Spleen (tissue), 11 donors: ENCODE measurements at regions not wholly inside any gene's neighbourhood (a gene's known extent, or its start where the extent isn't known, plus 50 kb on each side); places are given as distances from the start of the nearest gene placed in this dataset.

ENCODE experiments used
- DNase-seq: peaks from one replicate; pipeline ENCODE4 v3.0.0-alpha.2; 2020
- H3K27ac ChIP-seq, 8 donors: fragments of 200-600 bp; sonication (generic) in 7 of 8; 1 replicate in 4 of 8; 2 replicates in 4 of 8; pipeline versions ENCODE4 v1.5.0 to v1.8.0; 2016 to 2021; ENCODE audit warnings: inconsistent platforms in 4 of 8, mild to moderate bottlenecking in 4 of 8, moderate library complexity in 1 of 8
- H3K27me3 ChIP-seq, 7 donors: fragments of 200-600 bp; sonication (generic) in 6 of 7; replicated peaks in 1 of 7; 1 replicate in 4 of 7; 2 replicates in 3 of 7; pipeline versions ENCODE4 v1.5.0 to v1.8.0; 2016 to 2021; ENCODE audit warnings: inconsistent platforms in 3 of 7, mild to moderate bottlenecking in 1 of 7
- H3K36me3 ChIP-seq, 6 donors: fragments of 200-600 bp; sonication (generic) in 5 of 6; 1 replicate in 4 of 6; 2 replicates in 2 of 6; pipeline versions ENCODE4 v1.5.0 to v1.8.0; 2016 to 2021; ENCODE audit warnings: inconsistent platforms in 2 of 6
- H3K4me1 ChIP-seq, 6 donors: fragments of 200-600 bp; sonication (generic) in 5 of 6; 1 replicate in 3 of 6; 2 replicates in 3 of 6; pipeline versions ENCODE4 v1.5.0 to v1.8.0; 2016 to 2021; ENCODE audit warnings: inconsistent platforms in 3 of 6
- H3K4me3 ChIP-seq, 8 donors: fragments of 200-600 bp; sonication (generic) in 7 of 8; 1 replicate in 4 of 8; 2 replicates in 4 of 8; pipeline versions ENCODE4 v1.5.0 to v1.8.0; 2016 to 2021; ENCODE audit warnings: inconsistent platforms in 4 of 8, mild to moderate bottlenecking in 4 of 8, moderate library complexity in 2 of 8
- H3K9me3 ChIP-seq, 8 donors: fragments of 200-600 bp; sonication (generic) in 7 of 8; 1 replicate in 4 of 8; 2 replicates in 4 of 8; pipeline versions ENCODE4 v1.5.0 to v1.8.0; 2016 to 2021; ENCODE audit warnings: inconsistent platforms in 4 of 8
- CTCF ChIP-seq, 11 experiments: fragments of 200-600 bp in 7 of 11; fragments of 450-650 bp in 4 of 11; sonication (generic) in 4 of 11; IDR thresholded peaks in 8 of 11; conservative IDR thresholded peaks in 3 of 11; 1 replicate in 7 of 11; 2 replicates in 4 of 11; pipeline versions ENCODE4 v1.4.0 to v1.8.0; 2016 to 2021; ENCODE audit warnings: antibody characterized with exemption in 11 of 11, inconsistent platforms in 4 of 11, mild to moderate bottlenecking in 1 of 11
- POLR2A ChIP-seq, 3 donors: fragments of 450-650 bp; IDR thresholded peaks; one replicate each; pipeline ENCODE4 v1.5.1; 2017; ENCODE audit warnings: antibody characterized with exemption in 3 of 3, mild to moderate bottlenecking in 1 of 3
- POLR2AphosphoS5 ChIP-seq, 3 donors: sonication (generic); formaldehyde crosslinking; IDR thresholded peaks; one replicate each; pipeline ENCODE4 v1.5.1; 2017; ENCODE audit warnings: antibody characterized with exemption in 3 of 3
- WGBS, 5 donors: extraction: QIAGEN DNeasy Blood & Tissue Kit in 3 of 5; methylation state at CpG; one replicate each; pipeline versions ENCODE4 v1.1.5 to v1.1.7; 2013 to 2018; 5-methylcytosine and 5-hydroxymethylcytosine counted together
- intact Hi-C: fragments of 100-400 bp; cut with DNase I; formaldehyde crosslinking; loops from one replicate; pipeline ENCODE4 v1.15.0; 2023; ENCODE audit warnings: low total_unique reads
- donor health status: healthy with polysubstance abuse.
- donor health status: DM: no; HTN: no; CAD: no; lungs with moderate emphysema.
- donor health status: DM: no; HTN: no; CAD: no.
- donor health status: Bipolar disorder and iron deficiency.
- donor health status: healthy.
- donor health status: DM: no; HTN: no; CAD: no.
- donor health status: DM: yes; HTN: yes; CAD: no.

- DNase-seq: peak; percentile 57
- Histone ChIP-seq H3K36me3 (no peaks in the 10 kb centered on the region), H3K27me3 (peaks cover 0 to 39% (median 4%) of the 10 kb centered on the region in 7 donors), H3K4me1 (peaks cover 0 to 5% (median 0%) of the 10 kb centered on the region in 6 donors), H3K4me3 (no peak overlapping the region), H3K27ac (no peak overlapping the region), H3K9me3 (no peaks in the 10 kb centered on the region)
- WGBS, 5 donors: 75 to 88% (median 84%) methylated on average over 10 to 13 of the region's 13 CpGs
- TF ChIP-seq POLR2AphosphoS5 (IDR thresholded peaks at IDR 0.05) (no peak), POLR2A (IDR thresholded peaks at IDR 0.05) (no peak), CTCF (IDR thresholded peaks at IDR 0.05 in 8 of 11, conservative IDR thresholded peaks at IDR 0.05 in 3 of 11) (no peak)
- intact Hi-C loops: loop anchor here (5.0 kb wide), 1 partner anchor 329 kb away; no protein-coding TSS in a partner anchor
Measured at GRCh38 chr12:131312793-131313545, 359.3 kb downstream of the ADGRD1 start.

DNA sequence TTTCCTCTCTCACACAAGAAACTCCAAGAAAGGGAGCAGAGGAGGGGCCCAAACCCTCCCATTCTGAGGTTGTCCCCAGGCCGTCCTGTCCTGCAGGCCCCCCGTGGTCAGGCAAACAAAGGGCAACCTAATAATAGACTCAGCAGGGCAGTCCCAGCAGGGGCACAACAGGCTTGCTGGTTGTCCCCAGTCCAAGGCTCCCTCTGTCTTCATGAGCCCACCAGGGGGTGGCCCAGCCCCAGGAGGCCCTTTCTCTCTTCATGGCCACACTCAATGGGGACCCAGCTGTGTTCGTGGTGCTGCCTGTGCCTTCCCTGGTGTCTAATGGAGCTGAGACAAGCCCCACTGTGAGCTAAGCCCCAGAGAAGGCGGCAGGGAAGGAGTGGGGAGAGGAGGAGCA lies 359.9 kb downstream of the ADGRD1 start:
- no peak for DNase-seq
- Histone ChIP-seq H3K27ac (no peak overlapping the region), H3K36me3 (no peaks in the 10 kb centered on the region), H3K27me3 (peaks cover 0 to 39% (median 4%) of the 10 kb centered on the region in 7 donors), H3K4me1 (peaks cover 0 to 5% (median 0%) of the 10 kb centered on the region in 6 donors), H3K9me3 (peaks cover 0 to 1% (median 0%) of the 10 kb centered on the region in 8 donors), H3K4me3 (no peak overlapping the region)
- WGBS, 5 donors: 59 to 78% (median 74%) methylated on average over 4 of the region's 4 CpGs
- intact Hi-C loops: loop anchor here (5.0 kb wide), 1 partner anchor 329 kb away; no protein-coding TSS in a partner anchor
- no peak for TF ChIP-seq POLR2AphosphoS5 (IDR thresholded peaks at IDR 0.05)
- no peak for TF ChIP-seq CTCF (IDR thresholded peaks at IDR 0.05 in 8 of 11, conservative IDR thresholded peaks at IDR 0.05 in 3 of 11)
- no peak for TF ChIP-seq POLR2A (IDR thresholded peaks at IDR 0.05)

DNA sequence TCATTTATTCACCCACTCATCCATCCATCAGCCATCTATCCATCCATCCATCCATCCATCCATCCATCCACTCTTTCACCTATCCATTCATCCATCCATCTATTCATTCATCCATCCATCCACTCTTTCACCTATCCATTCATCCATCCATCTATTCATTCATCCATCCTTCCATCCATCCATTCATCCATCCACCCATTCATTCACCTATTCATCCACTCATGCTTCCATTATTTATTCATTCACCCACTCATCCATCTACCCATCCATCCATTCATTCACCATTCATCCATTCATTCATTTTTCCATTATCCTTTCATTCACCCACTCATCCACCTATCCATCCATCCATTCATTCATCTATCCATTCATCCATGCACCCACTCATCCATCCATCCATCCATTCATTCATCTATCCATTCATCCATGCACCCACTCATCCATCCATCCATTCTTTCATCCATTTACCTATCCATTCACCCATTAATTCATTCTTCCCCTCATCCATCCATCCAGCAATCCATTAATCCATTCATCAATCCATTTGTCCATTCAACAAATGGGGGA lies 360.9 kb downstream of the ADGRD1 start:
- Histone ChIP-seq H3K4me1 (peaks cover 0 to 5% (median 0%) of the 10 kb centered on the region in 6 donors), H3K36me3 (no peaks in the 10 kb centered on the region), H3K4me3 (no peak overlapping the region), H3K27me3 (peaks cover 0 to 39% (median 4%) of the 10 kb centered on the region in 7 donors), H3K9me3 (peaks cover 0 to 11% (median 6%) of the 10 kb centered on the region in 8 donors), H3K27ac (no peak overlapping the region)
- DNase-seq: no peak
- intact Hi-C loops: loop anchor here (5.0 kb wide), 1 partner anchor 328 kb away; no protein-coding TSS in a partner anchor
- TF ChIP-seq POLR2A (IDR thresholded peaks at IDR 0.05): no peak
- no peak for TF ChIP-seq CTCF (IDR thresholded peaks at IDR 0.05 in 8 of 11, conservative IDR thresholded peaks at IDR 0.05 in 3 of 11)
- no peak for TF ChIP-seq POLR2AphosphoS5 (IDR thresholded peaks at IDR 0.05)

DNA sequence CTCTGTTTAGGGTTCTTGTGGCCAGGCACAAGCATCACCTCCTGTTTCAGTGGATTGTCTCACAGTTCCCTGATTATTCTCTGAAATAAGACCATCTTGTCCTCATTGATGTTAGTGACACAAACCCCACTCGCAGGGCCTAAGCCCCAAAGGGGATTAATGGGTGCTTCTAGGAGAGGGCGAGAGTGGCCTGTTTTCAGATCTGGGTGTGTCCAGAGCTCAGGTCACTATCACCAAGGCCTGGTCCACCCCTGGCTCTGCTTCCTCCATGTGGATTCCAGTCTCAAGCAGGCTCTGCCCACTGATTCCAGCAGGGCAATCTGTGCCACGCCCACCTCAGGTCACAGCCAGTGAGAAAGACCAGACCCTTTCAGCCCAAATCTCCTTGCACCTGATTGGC lies 361.9 kb downstream of the ADGRD1 start:
- WGBS, 5 donors: 86 to 91% (median 88%) methylated on average over 1 to 3 of the region's 3 CpGs
- H3K27me3 ChIP-seq: peaks cover 0 to 39% (median 4%) of the 10 kb centered on the region in 7 donors
- H3K36me3 ChIP-seq: no peaks in the 10 kb centered on the region
- intact Hi-C loops: no loop called here
- peaks cover 0 to 5% (median 0%) of the 10 kb centered on the region in 6 donors for H3K4me1 ChIP-seq
- no peak for DNase-seq
- no peak for TF ChIP-seq POLR2AphosphoS5 (IDR thresholded peaks at IDR 0.05)
- no peak for TF ChIP-seq POLR2A (IDR thresholded peaks at IDR 0.05)
- TF ChIP-seq CTCF (IDR thresholded peaks at IDR 0.05 in 8 of 11, conservative IDR thresholded peaks at IDR 0.05 in 3 of 11): no peak
- peaks cover 0 to 21% (median 16%) of the 10 kb centered on the region in 8 donors for H3K9me3 ChIP-seq
- no peak overlapping the region for H3K4me3 ChIP-seq
- H3K27ac ChIP-seq: no peak overlapping the region
